Spinal cord (tissue), 9 donors: ENCODE measurements at regions not wholly inside any gene's neighbourhood (a gene's known extent, or its start where the extent isn't known, plus 50 kb on each side); places are given as distances from the start of the nearest gene placed in this dataset.

Source experiments
- DNase-seq, 6 donors: peaks; one replicate each; pipeline versions ENCODE4 v3.0.0 to v3.0.0-alpha.2; 2013 to 2015; ENCODE audit warnings: low spot score in 6 of 6, low read depth in 4 of 6
- H3K27ac ChIP-seq: one replicate; pipeline ENCODE4 v1.5.1; 2013; ENCODE audit warnings: low read depth, low read length, control low read depth
- H3K27me3 ChIP-seq: one replicate; pipeline ENCODE4 v1.6.1; 2013; ENCODE audit warnings: low read length; ENCODE audit not compliant: control insufficient read depth, insufficient read depth
- H3K36me3 ChIP-seq: one replicate; pipeline ENCODE4 v1.6.1; 2013; ENCODE audit warnings: low read length; ENCODE audit not compliant: control insufficient read depth, insufficient read depth
- H3K4me1 ChIP-seq: one replicate; pipeline ENCODE4 v1.6.1; 2013; ENCODE audit warnings: low read length; ENCODE audit not compliant: control insufficient read depth, insufficient read depth
- H3K4me3 ChIP-seq: one replicate; pipeline ENCODE4 v1.5.1; 2013; ENCODE audit warnings: low read depth, low read length, control low read depth
- H3K9me3 ChIP-seq: one replicate; pipeline ENCODE4 v1.6.1; 2013; ENCODE audit warnings: low read length; ENCODE audit not compliant: control insufficient read depth, insufficient read depth
- WGBS: methylation state at CpG from one replicate; pipeline ENCODE4 v1.1.5; 2013; ENCODE audit warnings: missing lambda C conversion rate; ENCODE audit not compliant: insufficient coverage; 5-methylcytosine and 5-hydroxymethylcytosine counted together
- donor health status: healthy.

DNA sequence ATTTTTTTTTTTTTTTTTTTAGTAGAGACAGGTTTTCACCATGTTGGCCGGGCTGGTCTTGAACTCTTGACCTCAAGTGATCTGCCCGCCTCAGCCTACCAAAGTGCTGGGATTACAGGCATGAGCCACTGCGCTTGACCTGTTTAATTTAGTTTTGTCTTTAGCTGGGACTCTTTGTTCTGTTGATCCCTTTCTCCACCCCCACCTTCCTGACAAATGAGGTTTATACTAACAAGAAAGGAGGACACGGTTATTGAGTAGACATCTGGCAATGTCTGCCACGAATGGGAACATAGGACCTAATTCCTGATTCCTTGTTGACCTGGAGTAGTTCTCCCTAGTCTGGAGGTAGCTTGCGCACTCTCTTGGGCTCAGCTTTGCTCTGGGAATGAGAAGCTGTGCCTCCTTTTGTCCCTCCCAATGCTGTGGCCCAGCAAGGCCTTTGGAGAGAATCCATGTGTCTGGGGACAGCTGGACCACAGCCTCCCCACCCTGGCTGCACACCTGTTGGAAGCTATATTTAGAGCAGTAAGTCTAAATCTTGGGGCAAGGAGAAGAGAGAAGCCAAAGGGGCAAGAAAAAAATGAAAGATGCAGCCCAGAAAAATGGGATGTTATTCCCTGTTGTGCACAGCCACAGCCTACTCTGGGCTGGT, 53.2 kb upstream of the ADPGK start:
- DNase-seq = no peak
- Histone ChIP-seq H3K9me3 (no peaks in the 10 kb centered on the region), H3K36me3 (no peaks in the 10 kb centered on the region), H3K27ac (no peak overlapping the region), H3K4me3 (no peak overlapping the region), H3K27me3 (no peaks in the 10 kb centered on the region), H3K4me1 (no peaks in the 10 kb centered on the region)
- WGBS = 59% methylated on average over 3 of the region's 6 CpGs

DNA sequence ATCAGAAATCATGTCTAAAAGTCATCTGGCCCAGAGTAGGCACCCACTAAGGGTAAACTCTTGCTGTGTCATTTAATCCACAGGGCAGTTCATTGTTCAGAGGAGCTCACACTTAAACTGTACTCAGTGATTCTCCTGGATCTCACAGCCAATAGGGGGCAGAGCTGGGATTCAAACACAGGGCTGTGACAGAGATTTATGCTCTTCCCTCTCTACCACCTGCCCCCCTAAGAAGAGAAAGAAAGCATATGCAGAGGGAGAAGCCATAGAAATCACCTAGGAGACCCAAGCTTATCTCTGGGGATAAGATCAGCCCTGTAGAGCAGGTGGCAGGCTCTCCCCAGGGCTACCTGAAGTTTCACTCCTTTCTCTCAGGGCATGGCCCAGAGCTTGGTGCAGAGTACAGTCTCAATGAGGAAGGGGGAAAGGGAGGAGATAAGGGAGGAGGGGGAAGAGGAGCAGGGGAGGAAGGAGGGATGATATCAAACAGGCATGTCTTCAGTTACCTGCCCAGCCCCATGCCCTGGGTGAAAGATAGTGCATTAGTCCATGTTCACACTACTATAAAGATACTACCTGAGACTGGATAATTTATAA, 51.8 kb upstream of the ADPGK start:
- H3K4me1 ChIP-seq = no peaks in the 10 kb centered on the region
- no peaks in the 10 kb centered on the region for H3K27me3 ChIP-seq
- peak in 1 of 6 donors; percentile 22 for DNase-seq
- H3K9me3 ChIP-seq = no peaks in the 10 kb centered on the region
- no peaks in the 10 kb centered on the region for H3K36me3 ChIP-seq
- H3K4me3 ChIP-seq = no peak overlapping the region
- no peak overlapping the region for H3K27ac ChIP-seq

DNA sequence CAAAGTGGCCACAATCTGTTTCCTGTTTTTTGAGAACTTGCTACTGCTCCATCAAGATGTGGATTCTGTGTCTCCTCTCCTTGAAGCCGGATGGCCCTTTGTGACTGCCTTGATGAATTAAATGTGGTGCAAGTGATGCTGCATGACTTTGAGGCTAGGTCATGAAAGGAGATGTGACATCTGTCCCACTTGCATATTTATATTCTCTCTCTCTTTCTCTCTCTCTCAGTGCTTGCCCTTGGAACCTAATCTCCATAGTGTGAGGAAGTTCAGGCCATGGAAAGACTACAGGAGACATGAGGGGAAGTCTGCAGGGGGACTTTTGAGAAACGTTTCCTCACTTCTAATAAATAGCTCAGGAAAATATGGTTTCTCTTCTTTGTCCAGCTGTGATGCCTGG, 50.0 kb upstream of the ADPGK start:
- no peaks in the 10 kb centered on the region for H3K36me3 ChIP-seq
- no peaks in the 10 kb centered on the region for H3K4me1 ChIP-seq
- no peak overlapping the region for H3K27ac ChIP-seq
- H3K4me3 ChIP-seq = no peak overlapping the region
- no peak for DNase-seq
- no CpG with 5 or more reads among the region's 2 CpGs for WGBS
- no peaks in the 10 kb centered on the region for H3K9me3 ChIP-seq
- no peaks in the 10 kb centered on the region for H3K27me3 ChIP-seq
